ENCODE measurements at regions not wholly inside any gene's neighbourhood (a gene's known extent, or its start where the extent isn't known, plus 50 kb on each side); places are given as distances from the start of the nearest gene placed in this dataset.

DNA sequence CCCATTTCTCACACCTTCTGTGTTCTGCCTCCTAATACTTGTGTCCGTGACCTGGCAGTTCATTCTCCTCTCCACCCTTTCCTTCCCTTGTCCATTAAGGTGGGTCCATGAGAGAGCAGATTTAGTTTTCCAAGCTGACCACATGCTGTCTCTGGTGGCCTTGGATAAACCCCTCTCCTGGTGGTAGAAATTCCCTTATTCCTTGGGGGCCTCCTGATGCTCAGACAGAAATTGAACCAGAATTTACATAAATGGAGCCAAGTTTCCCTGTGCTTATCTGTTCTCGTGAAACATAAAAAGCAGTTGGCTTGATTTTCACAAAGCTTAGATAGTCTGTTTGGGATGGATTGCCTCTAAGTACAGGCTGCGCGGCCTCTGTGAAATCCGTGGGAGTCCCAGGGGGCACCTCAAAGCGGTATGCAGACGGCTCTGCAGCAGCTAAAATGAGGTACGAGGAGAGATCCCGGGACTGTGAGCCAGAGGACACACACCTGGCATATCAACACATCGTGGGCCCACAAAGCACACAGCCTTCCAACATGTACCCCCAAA, 101.0 kb upstream of the NMNAT3 start:
- TF ChIP-seq, protein P1, sequence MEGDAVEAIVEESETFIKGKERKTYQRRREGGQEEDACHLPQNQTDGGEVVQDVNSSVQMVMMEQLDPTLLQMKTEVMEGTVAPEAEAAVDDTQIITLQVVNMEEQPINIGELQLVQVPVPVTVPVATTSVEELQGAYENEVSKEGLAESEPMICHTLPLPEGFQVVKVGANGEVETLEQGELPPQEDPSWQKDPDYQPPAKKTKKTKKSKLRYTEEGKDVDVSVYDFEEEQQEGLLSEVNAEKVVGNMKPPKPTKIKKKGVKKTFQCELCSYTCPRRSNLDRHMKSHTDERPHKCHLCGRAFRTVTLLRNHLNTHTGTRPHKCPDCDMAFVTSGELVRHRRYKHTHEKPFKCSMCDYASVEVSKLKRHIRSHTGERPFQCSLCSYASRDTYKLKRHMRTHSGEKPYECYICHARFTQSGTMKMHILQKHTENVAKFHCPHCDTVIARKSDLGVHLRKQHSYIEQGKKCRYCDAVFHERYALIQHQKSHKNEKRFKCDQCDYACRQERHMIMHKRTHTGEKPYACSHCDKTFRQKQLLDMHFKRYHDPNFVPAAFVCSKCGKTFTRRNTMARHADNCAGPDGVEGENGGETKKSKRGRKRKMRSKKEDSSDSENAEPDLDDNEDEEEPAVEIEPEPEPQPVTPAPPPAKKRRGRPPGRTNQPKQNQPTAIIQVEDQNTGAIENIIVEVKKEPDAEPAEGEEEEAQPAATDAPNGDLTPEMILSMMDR (IDR thresholded peaks at IDR 0.05), result no peak
- TF ChIP-seq POLR2AphosphoS5 (IDR thresholded peaks at IDR 0.05) (no peak), POLR2A (IDR thresholded peaks at IDR 0.05) (no peak), EP300 (IDR thresholded peaks at IDR 0.05; ENCODE audit: low read depth) (no peak)
